ELR (cell line): ENCODE measurements at regions not wholly inside any gene's neighbourhood (a gene's known extent, or its start where the extent isn't known, plus 50 kb on each side); places are given as distances from the start of the nearest gene placed in this dataset.

Experiments used
- DNase-seq: peaks from one replicate; pipeline ENCODE4 v3.0.0-alpha.2; 2015; ENCODE audit warnings: low read depth

- DNase-seq = no peak
These were observed 104.2 kb upstream of the MVB12B start for GRCh38 chr9:126222363-126222834.

- DNase-seq = no peak
These were observed 103.7 kb upstream of the MVB12B start for GRCh38 chr9:126222835-126223431.

GRCh38 chr9:126223798-126224531, 102.7 kb upstream of the MVB12B start:
- no peak for DNase-seq

GRCh38 chr9:126225611-126226609, 100.7 kb upstream of the MVB12B start:
- DNase-seq = no peak

GRCh38 chr9:126226991-126227936, 99.4 kb upstream of the MVB12B start:
- no peak for DNase-seq

- DNase-seq = no peak
These were observed 98.4 kb upstream of the MVB12B start for GRCh38 chr9:126228111-126228780.

GRCh38 chr9:126228781-126229444, 97.7 kb upstream of the MVB12B start:
- peak; percentile 72 for DNase-seq

GRCh38 chr9:126229501-126229900, 97.1 kb upstream of the MVB12B start:
- no peak for DNase-seq

GRCh38 chr9:126230692-126231091, 95.9 kb upstream of the MVB12B start:
- no peak for DNase-seq

- DNase-seq = peak; percentile 19
These were observed 94.2 kb upstream of the MVB12B start for GRCh38 chr9:126232461-126232860.

- no peak for DNase-seq
These were observed 93.5 kb upstream of the MVB12B start for GRCh38 chr9:126233175-126233574.

GRCh38 chr9:126233913-126234525, 92.6 kb upstream of the MVB12B start:
- DNase-seq = no peak

- DNase-seq = no peak
These were observed 91.8 kb upstream of the MVB12B start for GRCh38 chr9:126234681-126235335.

- DNase-seq = no peak
These were observed 91.0 kb upstream of the MVB12B start for GRCh38 chr9:126235336-126236243.

- no peak for DNase-seq
These were observed 90.4 kb upstream of the MVB12B start for GRCh38 chr9:126236273-126236672.

GRCh38 chr9:126238415-126238814, 88.2 kb upstream of the MVB12B start:
- DNase-seq = no peak

- no peak for DNase-seq
These were observed 87.1 kb upstream of the MVB12B start for GRCh38 chr9:126239515-126239914.

- DNase-seq = no peak
These were observed 85.8 kb upstream of the MVB12B start for GRCh38 chr9:126240835-126241234.
